22Rv1 (cell line): ENCODE measurements at regions not wholly inside any gene's neighbourhood (a gene's known extent, or its start where the extent isn't known, plus 50 kb on each side); places are given as distances from the start of the nearest gene placed in this dataset.

Source experiments
- H3K27ac ChIP-seq: fragments of 450-650 bp; 2 replicates; pipeline ENCODE4 v1.5.1; 2017
- CTCF ChIP-seq: fragments of 450-650 bp; IDR thresholded peaks from 2 replicates; pipeline ENCODE4 v1.5.1; 2017; ENCODE audit warnings: mild to moderate bottlenecking
- ZFX ChIP-seq: fragments of 450-650 bp; IDR thresholded peaks from 2 replicates; pipeline ENCODE4 v1.6.1; 2017; ENCODE audit warnings: antibody characterized with exemption, borderline replicate concordance

GRCh38 chr13:80462037-80462436 is 121.1 kb upstream of the SPRY2 start:
- TF ChIP-seq ZFX, result no peak
- no peak for TF ChIP-seq CTCF
- no peak overlapping the region for H3K27ac ChIP-seq

- no peak overlapping the region for H3K27ac ChIP-seq
- TF ChIP-seq CTCF (no peak), ZFX (no peak)
These were observed 117.6 kb upstream of the SPRY2 start for GRCh38 chr13:80458543-80458942.

- no peak overlapping the region for H3K27ac ChIP-seq
These were observed 113.3 kb upstream of the SPRY2 start for GRCh38 chr13:80454245-80454644.

GRCh38 chr13:80452279-80452678 is 111.4 kb upstream of the SPRY2 start:
- TF ChIP-seq ZFX (no peak), CTCF (no peak)
- no peak overlapping the region for H3K27ac ChIP-seq

More at GRCh38 chr13:80454245-80454644, 113.3 kb upstream of the SPRY2 start:
- no peak for TF ChIP-seq ZFX
- TF ChIP-seq CTCF, result no peak

GRCh38 chr13:80451641-80452040 is 110.7 kb upstream of the SPRY2 start:
- H3K27ac ChIP-seq, result no peak overlapping the region
- TF ChIP-seq ZFX, result no peak
- no peak for TF ChIP-seq CTCF

- TF ChIP-seq CTCF (no peak), ZFX (no peak)
- H3K27ac ChIP-seq, result no peak overlapping the region
These were observed 109.5 kb upstream of the SPRY2 start for GRCh38 chr13:80450386-80450785.

GRCh38 chr13:80448725-80449124 is 107.8 kb upstream of the SPRY2 start:
- H3K27ac ChIP-seq, result no peak overlapping the region
- no peak for TF ChIP-seq ZFX
- no peak for TF ChIP-seq CTCF
